ENCODE measurements at regions not wholly inside any gene's neighbourhood (a gene's known extent, or its start where the extent isn't known, plus 50 kb on each side); places are given as distances from the start of the nearest gene placed in this dataset.

DNA sequence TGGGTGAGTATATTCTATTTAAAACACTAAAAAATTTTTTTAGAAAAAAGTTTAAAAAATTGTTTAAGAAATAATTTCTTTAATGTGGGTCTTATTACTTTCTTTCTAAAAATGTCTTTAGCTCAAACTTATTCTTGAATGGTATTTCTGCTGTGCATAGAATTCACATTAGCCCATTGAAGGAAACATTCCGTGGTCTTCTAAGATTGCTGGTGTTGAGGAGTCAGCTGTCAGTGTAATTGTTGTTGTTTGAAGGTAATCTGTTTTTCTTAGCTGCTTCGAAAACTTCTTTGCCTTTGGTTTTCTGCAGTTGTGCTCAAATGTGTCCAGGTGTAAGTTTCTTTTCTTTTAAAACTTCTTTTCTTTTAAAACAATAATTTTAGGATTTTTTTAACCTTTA is 85.4 kb upstream of the KLF12 start:
- no peak for TF ChIP-seq POLR2A (IDR thresholded peaks at IDR 0.05)
- TF ChIP-seq, protein P1, sequence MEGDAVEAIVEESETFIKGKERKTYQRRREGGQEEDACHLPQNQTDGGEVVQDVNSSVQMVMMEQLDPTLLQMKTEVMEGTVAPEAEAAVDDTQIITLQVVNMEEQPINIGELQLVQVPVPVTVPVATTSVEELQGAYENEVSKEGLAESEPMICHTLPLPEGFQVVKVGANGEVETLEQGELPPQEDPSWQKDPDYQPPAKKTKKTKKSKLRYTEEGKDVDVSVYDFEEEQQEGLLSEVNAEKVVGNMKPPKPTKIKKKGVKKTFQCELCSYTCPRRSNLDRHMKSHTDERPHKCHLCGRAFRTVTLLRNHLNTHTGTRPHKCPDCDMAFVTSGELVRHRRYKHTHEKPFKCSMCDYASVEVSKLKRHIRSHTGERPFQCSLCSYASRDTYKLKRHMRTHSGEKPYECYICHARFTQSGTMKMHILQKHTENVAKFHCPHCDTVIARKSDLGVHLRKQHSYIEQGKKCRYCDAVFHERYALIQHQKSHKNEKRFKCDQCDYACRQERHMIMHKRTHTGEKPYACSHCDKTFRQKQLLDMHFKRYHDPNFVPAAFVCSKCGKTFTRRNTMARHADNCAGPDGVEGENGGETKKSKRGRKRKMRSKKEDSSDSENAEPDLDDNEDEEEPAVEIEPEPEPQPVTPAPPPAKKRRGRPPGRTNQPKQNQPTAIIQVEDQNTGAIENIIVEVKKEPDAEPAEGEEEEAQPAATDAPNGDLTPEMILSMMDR (IDR thresholded peaks at IDR 0.05), result no peak
